B cell (primary cell): ENCODE measurements at regions not wholly inside any gene's neighbourhood (a gene's known extent, or its start where the extent isn't known, plus 50 kb on each side); places are given as distances from the start of the nearest gene placed in this dataset.

Experiments
- ATAC-seq: fragments of 200-7000 bp; cut with Tn5 transposase; one replicate; pipeline ENCODE4 v1.10.0; 2021; ENCODE audit warnings: low read depth, mild to moderate bottlenecking, moderate number of reproducible peaks, moderate library complexity
- CTCF ChIA-PET: fragments of 350-600 bp; sonication (Branson Sonifier 250); formaldehyde crosslinking; loops from one replicate; lab custom pipeline; 2021; ENCODE audit warnings: antibody characterized with exemption, inconsistent platforms; lab: Charles Lee
- POLR2A ChIA-PET: fragments of 350-600 bp; sonication (Branson Sonifier 250); formaldehyde crosslinking; loops from one replicate; lab custom pipeline; 2021; ENCODE audit warnings: antibody characterized with exemption; lab: Charles Lee
- DNase-seq: peaks from one replicate; pipeline ENCODE4 v3.0.0; 2013
- H2AFZ ChIP-seq: 2 replicates; pipeline ENCODE4 v1.6.1; 2012; ENCODE audit warnings: mild to moderate bottlenecking, low read depth, low read length; ENCODE audit not compliant: insufficient read depth, poor library complexity, severe bottlenecking
- H3K27ac ChIP-seq, 2 donors: 1 replicate in 1 of 2; 2 replicates in 1 of 2; pipeline ENCODE4 v1.5.1; 2012 to 2013; ENCODE audit warnings: low read length in 2 of 2, mild to moderate bottlenecking in 2 of 2, moderate library complexity in 1 of 2
- H3K27me3 ChIP-seq, 4 experiments: fragments of 200-600 bp in 1 of 4; sonication (generic) in 1 of 4; replicated peaks in 1 of 4; 1 replicate in 2 of 4; 2 replicates in 2 of 4; pipeline versions ENCODE4 v1.6.1 to v1.7.0; 2013 to 2016; ENCODE audit warnings: low read length in 3 of 4, mild to moderate bottlenecking in 2 of 4, mixed read lengths in 1 of 4, moderate library complexity in 1 of 4; ENCODE audit not compliant: insufficient read depth in 4 of 4, control insufficient read depth in 3 of 4; ENCODE audit errors: control extremely low read depth in 1 of 4
- H3K36me3 ChIP-seq, 2 experiments: replicated peaks in 1 of 2; 1 replicate in 1 of 2; 2 replicates in 1 of 2; pipeline versions ENCODE4 v1.6.1 to v1.7.1; 2013; ENCODE audit warnings: low read length in 1 of 2; ENCODE audit not compliant: insufficient read depth in 2 of 2, control insufficient read depth in 1 of 2; ENCODE audit errors: control extremely low read depth in 1 of 2, extremely low read depth in 1 of 2
- H3K4me1 ChIP-seq, 2 donors: fragments of 200-600 bp in 1 of 2; sonication (generic) in 1 of 2; 1 replicate in 1 of 2; 2 replicates in 1 of 2; pipeline versions ENCODE4 v1.5.1 to v1.6.1; 2013 to 2017; ENCODE audit warnings: low read length in 2 of 2; ENCODE audit not compliant: control insufficient read depth in 2 of 2, insufficient read depth in 2 of 2
- H3K4me2 ChIP-seq: replicated peaks from 2 replicates; pipeline ENCODE3; 2012; ENCODE audit warnings: mild to moderate bottlenecking, low read depth, low read length; ENCODE audit not compliant: poor library complexity, severe bottlenecking
- H3K4me3 ChIP-seq, 5 experiments: fragments of 200-600 bp in 1 of 5; sonication (generic) in 1 of 5; 1 replicate in 3 of 5; 2 replicates in 2 of 5; pipeline versions ENCODE4 v1.5.1 to v1.7.0; 2011 to 2016; ENCODE audit warnings: low read length in 4 of 5, mild to moderate bottlenecking in 4 of 5, low read depth in 2 of 5, control low read depth in 1 of 5, moderate library complexity in 1 of 5; ENCODE audit not compliant: insufficient read depth in 1 of 5; ENCODE audit errors: control extremely low read depth in 1 of 5, extremely low read depth in 1 of 5
- H3K79me2 ChIP-seq: fragments of 200-600 bp; sonication (generic); one replicate; pipeline ENCODE4 v1.6.0; 2016; ENCODE audit warnings: low read length; ENCODE audit not compliant: control insufficient read depth, insufficient read depth
- H3K9ac ChIP-seq: fragments of 200-600 bp; sonication (generic); 2 replicates; pipeline ENCODE4 v1.6.1; 2017; ENCODE audit warnings: mild to moderate bottlenecking, low read length, moderate library complexity
- H3K9me3 ChIP-seq, 3 donors: one replicate each; pipeline versions ENCODE4 v1.6.1 to v1.7.1; 2013; ENCODE audit warnings: low read length in 2 of 3; ENCODE audit not compliant: control insufficient read depth in 2 of 3, insufficient read depth in 1 of 3; ENCODE audit errors: control extremely low read depth in 1 of 3
- H4K20me1 ChIP-seq: 2 replicates; pipeline ENCODE4 v1.6.0; 2012; ENCODE audit warnings: mild to moderate bottlenecking, low read length; ENCODE audit not compliant: insufficient read depth, control insufficient read depth, poor library complexity, severe bottlenecking
- H3K27ac Mint-ChIP-seq: one replicate; pipeline ENCODE4 v1.8.0; 2021; ENCODE audit warnings: mixed read lengths
- H3K27me3 Mint-ChIP-seq: one replicate; pipeline ENCODE4 v1.8.0; 2021; ENCODE audit warnings: mixed read lengths
- H3K4me1 Mint-ChIP-seq: one replicate; pipeline ENCODE4 v1.8.0; 2021; ENCODE audit warnings: mixed read lengths
- H3K4me3 Mint-ChIP-seq: one replicate; pipeline ENCODE4 v1.8.0; 2021; ENCODE audit warnings: mixed read lengths
- H3K9me3 Mint-ChIP-seq: one replicate; pipeline ENCODE4 v1.8.0; 2022; ENCODE audit warnings: mixed read lengths; ENCODE audit not compliant: insufficient read depth
- EZH2 ChIP-seq: IDR thresholded peaks from 2 replicates; pipeline ENCODE4 v1.6.1; 2012; ENCODE audit warnings: borderline replicate concordance, low read depth, mild to moderate bottlenecking, moderate library complexity, low read length; ENCODE audit not compliant: insufficient read depth, poor library complexity, severe bottlenecking
- WGBS: methylation state at CpG from one replicate; pipeline ENCODE4 v1.1.5; 2013; ENCODE audit warnings: missing lambda C conversion rate; ENCODE audit not compliant: insufficient coverage; 5-methylcytosine and 5-hydroxymethylcytosine counted together
- intact Hi-C: fragments of 100-400 bp; cut with micrococcal nuclease; formaldehyde crosslinking; loops from one replicate; pipeline ENCODE4 v1.10.0; 2022
- TF ChIP-seq, protein P1 (sequence below): fragments of 200-600 bp; IDR thresholded peaks from one replicate; pipeline ENCODE4 v1.8.0; 2022; ENCODE audit warnings: antibody characterized with exemption, mild to moderate bottlenecking

DNA sequence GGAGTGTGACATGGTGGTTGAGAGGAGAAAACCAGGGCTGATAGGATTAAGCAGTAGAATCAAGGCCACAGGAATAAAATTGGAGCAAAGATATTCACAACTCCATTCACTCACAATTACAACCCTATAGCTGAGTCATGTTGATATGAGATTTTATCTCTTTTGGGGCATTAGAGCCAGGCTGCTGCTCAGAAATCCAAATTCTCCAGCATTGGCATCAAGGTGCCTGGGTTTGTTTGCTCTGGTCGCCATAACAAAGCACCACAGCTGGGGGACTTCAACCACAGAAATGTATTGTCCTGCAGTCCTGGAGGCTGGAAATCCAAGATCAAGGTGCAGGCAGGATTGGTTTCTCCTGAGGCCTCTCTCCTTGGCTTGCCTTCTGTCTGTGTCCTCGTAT lies 52.5 kb upstream of the GRB10 start:
- no peaks in the 10 kb centered on the region for H4K20me1 ChIP-seq
- H2AFZ ChIP-seq, result no peak overlapping the region
- no peaks in the 10 kb centered on the region for H3K79me2 ChIP-seq
- H3K27me3 ChIP-seq, result no peaks in the 10 kb centered on the region
- Mint-ChIP-seq H3K9me3 (no peaks in the 10 kb centered on the region), H3K4me1 (no peaks in the 10 kb centered on the region), H3K4me3 (no peak overlapping the region), H3K27ac (no peak overlapping the region), H3K27me3 (peaks cover 3% of the 10 kb centered on the region)
- H3K9ac ChIP-seq, result no peak overlapping the region
- no peak overlapping the region for H3K4me3 ChIP-seq
- ChIA-PET POLR2A (no interaction called here), CTCF (no interaction called here)
- intact Hi-C loops, result no loop called here
- DNase-seq, result no peak
- H3K9me3 ChIP-seq, result peaks cover 0 to 4% (median 0%) of the 10 kb centered on the region in 3 donors
- no peak overlapping the region for H3K4me2 ChIP-seq
- no peaks in the 10 kb centered on the region for H3K4me1 ChIP-seq
- H3K36me3 ChIP-seq, result no peaks in the 10 kb centered on the region
- H3K27ac ChIP-seq, result no peak overlapping the region
- 93% methylated on average over 2 of the region's 2 CpGs for WGBS
- TF ChIP-seq, protein P1, sequence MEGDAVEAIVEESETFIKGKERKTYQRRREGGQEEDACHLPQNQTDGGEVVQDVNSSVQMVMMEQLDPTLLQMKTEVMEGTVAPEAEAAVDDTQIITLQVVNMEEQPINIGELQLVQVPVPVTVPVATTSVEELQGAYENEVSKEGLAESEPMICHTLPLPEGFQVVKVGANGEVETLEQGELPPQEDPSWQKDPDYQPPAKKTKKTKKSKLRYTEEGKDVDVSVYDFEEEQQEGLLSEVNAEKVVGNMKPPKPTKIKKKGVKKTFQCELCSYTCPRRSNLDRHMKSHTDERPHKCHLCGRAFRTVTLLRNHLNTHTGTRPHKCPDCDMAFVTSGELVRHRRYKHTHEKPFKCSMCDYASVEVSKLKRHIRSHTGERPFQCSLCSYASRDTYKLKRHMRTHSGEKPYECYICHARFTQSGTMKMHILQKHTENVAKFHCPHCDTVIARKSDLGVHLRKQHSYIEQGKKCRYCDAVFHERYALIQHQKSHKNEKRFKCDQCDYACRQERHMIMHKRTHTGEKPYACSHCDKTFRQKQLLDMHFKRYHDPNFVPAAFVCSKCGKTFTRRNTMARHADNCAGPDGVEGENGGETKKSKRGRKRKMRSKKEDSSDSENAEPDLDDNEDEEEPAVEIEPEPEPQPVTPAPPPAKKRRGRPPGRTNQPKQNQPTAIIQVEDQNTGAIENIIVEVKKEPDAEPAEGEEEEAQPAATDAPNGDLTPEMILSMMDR, result no peak
- TF ChIP-seq EZH2, result no peak
- ATAC-seq, result no peak

DNA sequence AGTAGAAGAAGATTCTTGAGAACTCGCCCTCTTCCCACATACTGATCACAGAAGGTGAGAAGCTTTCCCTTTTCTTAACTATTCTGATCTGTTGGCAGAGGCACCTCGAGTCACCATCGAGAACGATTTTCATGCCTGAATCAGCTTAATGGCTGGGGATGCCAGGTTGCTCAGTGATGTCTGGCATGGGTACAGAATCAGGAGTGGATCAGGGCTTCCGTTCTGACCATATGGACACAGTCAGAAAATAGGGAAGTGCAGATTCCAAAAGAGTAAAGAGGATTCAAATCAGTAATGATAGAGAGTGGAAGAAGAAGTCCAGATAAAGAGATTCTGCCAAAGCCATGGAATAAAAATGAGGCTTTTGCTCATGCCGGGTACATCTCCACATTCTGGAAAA lies 52.0 kb upstream of the GRB10 start:
- WGBS, result 84% methylated on average over 5 of the region's 6 CpGs

More for the DNA sequence above, 52.0 kb upstream of the GRB10 start:
- ChIA-PET POLR2A (no interaction called here), CTCF (no interaction called here)
- H3K79me2 ChIP-seq, result no peaks in the 10 kb centered on the region
- no peak overlapping the region for H3K4me3 ChIP-seq
- ATAC-seq (no peak), DNase-seq (no peak)
- no peaks in the 10 kb centered on the region for H3K4me1 ChIP-seq
- no peak overlapping the region for H3K9ac ChIP-seq
- intact Hi-C loops, result no loop called here
- peaks cover 0 to 4% (median 0%) of the 10 kb centered on the region in 3 donors for H3K9me3 ChIP-seq
- Mint-ChIP-seq H3K27ac (no peak overlapping the region), H3K27me3 (peaks cover 3% of the 10 kb centered on the region), H3K4me1 (no peaks in the 10 kb centered on the region), H3K9me3 (no peaks in the 10 kb centered on the region), H3K4me3 (no peak overlapping the region)
- H3K27me3 ChIP-seq, result no peaks in the 10 kb centered on the region
- TF ChIP-seq, protein P1, result no peak
- TF ChIP-seq EZH2, result no peak
- H3K36me3 ChIP-seq, result no peaks in the 10 kb centered on the region
- H3K4me2 ChIP-seq, result no peak overlapping the region
- H4K20me1 ChIP-seq, result no peaks in the 10 kb centered on the region
- H3K27ac ChIP-seq, result no peak overlapping the region
- no peak overlapping the region for H2AFZ ChIP-seq
